ENCODE measurements at regions not wholly inside any gene's neighbourhood (a gene's known extent, or its start where the extent isn't known, plus 50 kb on each side); places are given as distances from the start of the nearest gene placed in this dataset.

- DNase-seq = no peak
Measured at GRCh38 chr5:3006526-3006925, 255.0 kb upstream of the IRX2 start.

- no peak for DNase-seq
Measured at GRCh38 chr5:3004361-3005080, 253.0 kb upstream of the IRX2 start.

- no peak for DNase-seq
Measured at GRCh38 chr5:3002230-3002629, 250.8 kb upstream of the IRX2 start.

GRCh38 chr5:3000631-3001030, 249.2 kb upstream of the IRX2 start:
- DNase-seq = no peak

GRCh38 chr5:2999926-3000325, 248.4 kb upstream of the IRX2 start:
- DNase-seq = no peak

GRCh38 chr5:2998106-2998505, 246.6 kb upstream of the IRX2 start:
- DNase-seq = no peak

GRCh38 chr5:2997179-2997578, 245.7 kb upstream of the IRX2 start:
- DNase-seq = no peak

GRCh38 chr5:2996687-2997086, 245.2 kb upstream of the IRX2 start:
- no peak for DNase-seq

GRCh38 chr5:2996248-2996647, 244.8 kb upstream of the IRX2 start:
- DNase-seq = no peak

GRCh38 chr5:2995667-2996066, 244.2 kb upstream of the IRX2 start:
- no peak for DNase-seq

- no peak for DNase-seq
Measured at GRCh38 chr5:2995035-2995434, 243.6 kb upstream of the IRX2 start.

- DNase-seq = no peak
Measured at GRCh38 chr5:2993771-2994170, 242.3 kb upstream of the IRX2 start.

- no peak for DNase-seq
Measured at GRCh38 chr5:2993301-2993700, 241.8 kb upstream of the IRX2 start.

GRCh38 chr5:2992806-2993205, 241.3 kb upstream of the IRX2 start:
- DNase-seq = no peak

GRCh38 chr5:2991884-2992283, 240.4 kb upstream of the IRX2 start:
- DNase-seq = no peak

GRCh38 chr5:2989517-2989916, 238.0 kb upstream of the IRX2 start:
- DNase-seq = no peak

GRCh38 chr5:2986301-2986700, 234.8 kb upstream of the IRX2 start:
- DNase-seq = no peak

GRCh38 chr5:2985718-2986117, 234.2 kb upstream of the IRX2 start:
- no peak for DNase-seq

- DNase-seq = no peak
Measured at GRCh38 chr5:2983583-2984300, 232.3 kb upstream of the IRX2 start.

GRCh38 chr5:2981652-2982051, 230.2 kb upstream of the IRX2 start:
- DNase-seq = no peak

- DNase-seq = no peak
Measured at GRCh38 chr5:2981035-2981434, 229.6 kb upstream of the IRX2 start.

GRCh38 chr5:2960294-2960693, 208.8 kb upstream of the IRX2 start:
- no peak for DNase-seq

GRCh38 chr5:2958976-2959375, 207.5 kb upstream of the IRX2 start:
- no peak for DNase-seq

- no peak for DNase-seq
Measured at GRCh38 chr5:2948875-2949274, 197.4 kb upstream of the IRX2 start.

- DNase-seq = no peak
Measured at GRCh38 chr5:2946315-2946714, 194.8 kb upstream of the IRX2 start.

All from activated CD8-positive, alpha-beta memory T cell treated with anti-CD3 and anti-CD28 coated beads, Interleukin-2, amount 50 U/mL, for 48 hours (primary cell).